HepG2 (cell line): ENCODE measurements at regions not wholly inside any gene's neighbourhood (a gene's known extent, or its start where the extent isn't known, plus 50 kb on each side); places are given as distances from the start of the nearest gene placed in this dataset.

Experiments
- CC2D1A ChIP-seq: sonication (generic); formaldehyde crosslinking; IDR thresholded peaks from 2 replicates; pipeline ENCODE4 v1.8.1; 2023; ENCODE audit warnings: mild to moderate bottlenecking, missing genetic modification reagents
- E2F1 ChIP-seq: sonication (generic); formaldehyde crosslinking; IDR thresholded peaks from 2 replicates; pipeline ENCODE4 v1.5.0; 2020; ENCODE audit warnings: missing genetic modification reagents
- EED ChIP-seq: sonication (generic); formaldehyde crosslinking; IDR thresholded peaks from 2 replicates; pipeline ENCODE4 v1.5.0; 2020; ENCODE audit warnings: mild to moderate bottlenecking, missing genetic modification reagents
- FUBP1 ChIP-seq: sonication (generic); formaldehyde crosslinking; IDR thresholded peaks from 2 replicates; pipeline ENCODE4 v1.5.1; 2020; ENCODE audit warnings: missing genetic modification reagents, mild to moderate bottlenecking, borderline replicate concordance
- HMGXB4 ChIP-seq, 2 experiments: sonication (generic) in 1 of 2; formaldehyde crosslinking in 1 of 2; IDR thresholded peaks; 2 replicates each; pipeline versions ENCODE4 v1.4.0 to v1.6.1; 2018 to 2020; ENCODE audit warnings: missing genetic modification reagents in 2 of 2, borderline replicate concordance in 1 of 2, low read depth in 1 of 2, mild to moderate bottlenecking in 1 of 2, missing biosample characterization in 1 of 2
- HNRNPLL ChIP-seq: fragments of 200-400 bp; formaldehyde crosslinking; IDR thresholded peaks from 2 replicates; pipeline ENCODE4 v1.6.1; 2017; ENCODE audit warnings: mild to moderate bottlenecking, low read depth, low read length; ENCODE audit not compliant: poor library complexity, severe bottlenecking
- KLF16 ChIP-seq, 2 experiments: sonication (generic) in 1 of 2; formaldehyde crosslinking in 1 of 2; IDR thresholded peaks; 2 replicates each; pipeline versions ENCODE4 v1.6.1 to v1.8.0; 2016 to 2023; ENCODE audit warnings: missing genetic modification reagents in 2 of 2, missing compliant biosample characterization in 1 of 2
- MLLT10 ChIP-seq: sonication (generic); formaldehyde crosslinking; IDR thresholded peaks from 2 replicates; pipeline ENCODE4 v1.4.0; 2020; ENCODE audit warnings: missing genetic modification reagents
- PITX1 ChIP-seq: sonication (generic); formaldehyde crosslinking; IDR thresholded peaks from 2 replicates; pipeline ENCODE4 v1.5.1; 2020; ENCODE audit warnings: mild to moderate bottlenecking, missing genetic modification reagents
- RFX3 ChIP-seq: IDR thresholded peaks from 2 replicates; pipeline ENCODE4 v1.6.1; 2016; ENCODE audit warnings: missing biosample characterization, missing genetic modification reagents
- SP1 ChIP-seq, 2 experiments: fragments of 450-650 bp in 1 of 2; sonication (generic) in 1 of 2; formaldehyde crosslinking in 1 of 2; IDR thresholded peaks; 2 replicates each; pipeline versions ENCODE4 v1.4.0 to v1.6.1; 2016 to 2020; ENCODE audit warnings: missing genetic modification reagents in 1 of 2
- TRAFD1 ChIP-seq: sonication (generic); formaldehyde crosslinking; IDR thresholded peaks from 2 replicates; pipeline ENCODE4 v1.5.1; 2020; ENCODE audit warnings: missing genetic modification reagents, mild to moderate bottlenecking, borderline replicate concordance
- U2AF1 ChIP-seq: fragments of 200-400 bp; formaldehyde crosslinking; optimal IDR thresholded peaks from 2 replicates; pipeline ENCODE3; 2017; ENCODE audit warnings: mild to moderate bottlenecking, low read depth, low read length
- ZBTB1 ChIP-seq: sonication (generic); formaldehyde crosslinking; IDR thresholded peaks from 2 replicates; pipeline ENCODE4 v1.4.0; 2020; ENCODE audit warnings: missing genetic modification reagents, borderline replicate concordance
- ZNF253 ChIP-seq: sonication (generic); formaldehyde crosslinking; IDR thresholded peaks from 2 replicates; pipeline ENCODE4 v1.8.0; 2022; ENCODE audit warnings: mild to moderate bottlenecking, missing genetic modification reagents, borderline replicate concordance
- ZNF317 ChIP-seq: sonication (generic); formaldehyde crosslinking; IDR thresholded peaks from 2 replicates; pipeline ENCODE4 v1.5.0; 2020; ENCODE audit warnings: mild to moderate bottlenecking, missing genetic modification reagents
- ZNF660 ChIP-seq: sonication (generic); formaldehyde crosslinking; IDR thresholded peaks from 2 replicates; pipeline ENCODE4 v1.5.1; 2020; ENCODE audit warnings: mild to moderate bottlenecking, low read depth, missing genetic modification reagents, borderline replicate concordance
- ZNF777 ChIP-seq: sonication (generic); formaldehyde crosslinking; IDR thresholded peaks from 2 replicates; pipeline ENCODE4 v1.4.0; 2020; ENCODE audit warnings: missing genetic modification reagents

GRCh38 chr2:44061876-44062275, 66.1 kb upstream of the LRPPRC start (continued):
- TF ChIP-seq KLF16 (CRISPR knock-in tag; IDR thresholded peaks at IDR 0.05) (peak in 1 of 2 experiments; percentile 56; a peak in 1 of 4 replicates), SP1 (IDR thresholded peaks at IDR 0.05) (no peak), SP1 (CRISPR knock-in tag; IDR thresholded peaks at IDR 0.05) (no peak), ZNF253 (CRISPR knock-in tag) (no peak), U2AF1 (no peak), EED (no peak), RFX3 (no peak), TRAFD1 (CRISPR knock-in tag) (no peak), ZNF317 (CRISPR knock-in tag) (0 out of 2 replicates have a peak, but pooled peaks have one; percentile 15), ZNF660 (CRISPR knock-in tag) (no peak), HNRNPLL (no peak), MLLT10 (CRISPR knock-in tag) (no peak), ZNF777 (CRISPR knock-in tag) (0 out of 2 replicates have a peak, but pooled peaks have one; percentile 18), FUBP1 (no peak), CC2D1A (CRISPR knock-in tag) (no peak), PITX1 (CRISPR knock-in tag) (0 out of 2 replicates have a peak, but pooled peaks have one; percentile 35), ZBTB1 (CRISPR knock-in tag) (no peak), E2F1 (CRISPR knock-in tag) (no peak), HMGXB4 (CRISPR knock-in tag; IDR thresholded peaks at IDR 0.05; ENCODE audit: borderline replicate concordance in 1 of 2, low read depth in 1 of 2) (no peak)
